IMR-90 (cell line): ENCODE measurements at regions not wholly inside any gene's neighbourhood (a gene's known extent, or its start where the extent isn't known, plus 50 kb on each side); places are given as distances from the start of the nearest gene placed in this dataset.

ENCODE experiments used
- ATAC-seq: fragments of 200-7000 bp; cut with Tn5 transposase; 2 replicates; pipeline ENCODE4 v1.9.1; 2020; ENCODE audit warnings: low read depth, mild to moderate bottlenecking, moderate library complexity
- BruUV-seq: library from RNA; stranded (reverse); fragments of 400-500 nt; replicated peaks from 2 replicates; lab custom pipeline; 2021; lab: Mats Ljungman, UMichigan
- CTCF ChIA-PET: fragments of 300-600 bp; formaldehyde crosslinking; extraction: SDS; loops from one replicate; lab custom pipeline; 2021; ENCODE audit warnings: antibody characterized with exemption; lab: Yijun Ruan, JAX
- POLR2A ChIA-PET: fragments of 300-600 bp; sonication (Branson Sonifier 250); formaldehyde crosslinking; loops from one replicate; lab custom pipeline; 2022; ENCODE audit warnings: antibody characterized with exemption; ENCODE audit not compliant: unreplicated experiment; lab: Charles Lee
- DNase-seq: peaks from one replicate; pipeline ENCODE4 v3.0.0; 2013
- H2AFZ ChIP-seq: replicated peaks from 2 replicates; pipeline ENCODE3; 2013; ENCODE audit warnings: low read length, mild to moderate bottlenecking; ENCODE audit not compliant: poor library complexity
- H2AK5ac ChIP-seq: 2 replicates; pipeline ENCODE4 v1.6.1; 2013; ENCODE audit warnings: low read depth, low read length, inconsistent platforms
- H2AK9ac ChIP-seq: replicated peaks from 2 replicates; pipeline ENCODE3; 2013; ENCODE audit warnings: mild to moderate bottlenecking, low read depth, low read length, moderate library complexity; ENCODE audit not compliant: poor library complexity
- H2BK120ac ChIP-seq: 2 replicates; pipeline ENCODE4 v1.6.1; 2013; ENCODE audit warnings: low read depth, low read length, inconsistent platforms
- H2BK15ac ChIP-seq: 3 replicates; pipeline ENCODE4 v1.6.1; 2013; ENCODE audit warnings: low read depth, low read length, inconsistent platforms
- H2BK20ac ChIP-seq: 2 replicates; pipeline ENCODE4 v1.6.1; 2013; ENCODE audit warnings: low read depth, mild to moderate bottlenecking, inconsistent platforms, low read length, moderate library complexity
- H2BK5ac ChIP-seq: 2 replicates; pipeline ENCODE4 v1.6.1; 2013; ENCODE audit warnings: mild to moderate bottlenecking, low read depth, low read length, inconsistent platforms; ENCODE audit not compliant: poor library complexity, severe bottlenecking
- H3K14ac ChIP-seq: replicated peaks from 2 replicates; pipeline ENCODE4 v1.6.1; 2013; ENCODE audit warnings: low read depth, low read length, inconsistent platforms
- H3K18ac ChIP-seq: 2 replicates; pipeline ENCODE4 v1.6.1; 2013; ENCODE audit warnings: low read depth, low read length, control low read depth
- H3K23ac ChIP-seq: 2 replicates; pipeline ENCODE4 v1.6.1; 2013; ENCODE audit warnings: low read depth, low read length, inconsistent platforms
- H3K27ac ChIP-seq: 2 replicates; pipeline ENCODE4 v1.5.1; 2013; ENCODE audit warnings: mild to moderate bottlenecking, control low read depth, low read length; ENCODE audit not compliant: insufficient read depth
- H3K27me3 ChIP-seq: 2 replicates; pipeline ENCODE4 v1.6.1; 2013; ENCODE audit warnings: low read length; ENCODE audit not compliant: control insufficient read depth, insufficient read depth
- H3K36me3 ChIP-seq: 2 replicates; pipeline ENCODE4 v1.6.1; 2013; ENCODE audit warnings: low read length, mixed read lengths; ENCODE audit not compliant: control insufficient read depth, insufficient read depth
- H3K4ac ChIP-seq: 2 replicates; pipeline ENCODE4 v1.6.1; 2013; ENCODE audit warnings: low read depth, low read length, inconsistent platforms
- H3K4me1 ChIP-seq: 2 replicates; pipeline ENCODE4 v1.6.1; 2013; ENCODE audit warnings: low read length, mixed read lengths; ENCODE audit not compliant: control insufficient read depth, insufficient read depth
- H3K4me2 ChIP-seq: 2 replicates; pipeline ENCODE4 v1.6.1; 2013; ENCODE audit warnings: low read depth, mild to moderate bottlenecking, control low read depth, low read length, moderate library complexity
- H3K4me3 ChIP-seq: 2 replicates; pipeline ENCODE4 v1.5.1; 2013; ENCODE audit warnings: low read depth, mild to moderate bottlenecking, control low read depth, low read length, moderate library complexity; ENCODE audit not compliant: insufficient read depth
- H3K56ac ChIP-seq: 2 replicates; pipeline ENCODE4 v1.6.1; 2013; ENCODE audit warnings: low read length, inconsistent platforms; ENCODE audit not compliant: insufficient read depth; ENCODE audit errors: extremely low read depth
- H3K79me1 ChIP-seq, 2 experiments: 2 replicates each; pipeline ENCODE4 v1.6.1; 2013; ENCODE audit warnings: low read length in 2 of 2, inconsistent platforms in 1 of 2, low read depth in 1 of 2
- H3K9ac ChIP-seq: 2 replicates; pipeline ENCODE4 v1.6.1; 2013; ENCODE audit warnings: low read depth, low read length, control low read depth
- H3K9me1 ChIP-seq: 2 replicates; pipeline ENCODE4 v1.6.1; 2013; ENCODE audit warnings: low read length, inconsistent platforms; ENCODE audit not compliant: insufficient read depth
- H3K9me3 ChIP-seq: 2 replicates; pipeline ENCODE4 v1.6.1; 2013; ENCODE audit warnings: low read length; ENCODE audit not compliant: control insufficient read depth, insufficient read depth
- H4K20me1 ChIP-seq: 2 replicates; pipeline ENCODE4 v1.6.1; 2013; ENCODE audit warnings: low read length, inconsistent platforms; ENCODE audit not compliant: insufficient read depth
- H4K5ac ChIP-seq: 2 replicates; pipeline ENCODE4 v1.6.1; 2013; ENCODE audit warnings: mild to moderate bottlenecking, low read depth, low read length, control low read depth
- H4K8ac ChIP-seq, 2 experiments: 2 replicates each; pipeline ENCODE4 v1.6.1; 2013; ENCODE audit warnings: low read depth in 2 of 2, low read length in 2 of 2, control low read depth in 1 of 2, inconsistent platforms in 1 of 2
- H4K91ac ChIP-seq: 2 replicates; pipeline ENCODE4 v1.6.1; 2013; ENCODE audit warnings: low read depth, low read length, inconsistent platforms; ENCODE audit not compliant: insufficient read depth
- BHLHE40 ChIP-seq: fragments of 150-350 bp; IDR thresholded peaks from 2 replicates; pipeline ENCODE4 v1.6.1; 2016; ENCODE audit warnings: mild to moderate bottlenecking, low read depth, low read length
- CTCF ChIP-seq: conservative IDR thresholded peaks from 2 replicates; pipeline ENCODE4 v1.5.1; 2012; ENCODE audit warnings: mild to moderate bottlenecking, low read depth, low read length, improper control_type of control experiment
- MAZ ChIP-seq: IDR thresholded peaks from 2 replicates; pipeline ENCODE4 v1.6.1; 2012; ENCODE audit warnings: low read depth, mild to moderate bottlenecking, low read length, improper control_type of control experiment, moderate library complexity, borderline replicate concordance
- NFE2L2 ChIP-seq: fragments of 150-350 bp; IDR thresholded peaks from 2 replicates; pipeline ENCODE4 v1.6.1; 2016; ENCODE audit warnings: low read depth, mild to moderate bottlenecking, low read length
- RAD21 ChIP-seq: IDR thresholded peaks from 2 replicates; pipeline ENCODE4 v1.6.1; 2012; ENCODE audit warnings: low read length, improper control_type of control experiment
- USF2 ChIP-seq: fragments of 150-350 bp; IDR thresholded peaks from 2 replicates; pipeline ENCODE4 v1.6.1; 2017; ENCODE audit warnings: mild to moderate bottlenecking, antibody characterized with exemption, low read length, low read depth
- WGBS, 2 experiments: methylation state at CpG; one replicate each; pipeline versions ENCODE4 v1.1.5 to v1.1.7; 2013; ENCODE audit warnings: missing lambda C conversion rate in 2 of 2; ENCODE audit not compliant: insufficient read length in 1 of 2; ENCODE audit errors: extremely low coverage in 2 of 2; 5-methylcytosine and 5-hydroxymethylcytosine counted together
- dilution Hi-C: fragments of 300-500 bp; cut with HindIII; formaldehyde crosslinking; loops from one replicate; pipeline ENCODE4 v1.14.3; 2018; ENCODE audit warnings: low sequenced_read_pairs; ENCODE audit not compliant: unreplicated experiment
- in situ Hi-C: fragments of 300-500 bp; cut with MboI; formaldehyde crosslinking; loops from 3 replicates; pipeline ENCODE4 v1.14.3; 2019; ENCODE audit warnings: low sequenced_read_pairs, inconsistent platforms, mixed read lengths
- intact Hi-C: fragments of 100-400 bp; cut with micrococcal nuclease; formaldehyde crosslinking; loops from 2 replicates; pipeline ENCODE4 v1.10.0; 2022

DNA sequence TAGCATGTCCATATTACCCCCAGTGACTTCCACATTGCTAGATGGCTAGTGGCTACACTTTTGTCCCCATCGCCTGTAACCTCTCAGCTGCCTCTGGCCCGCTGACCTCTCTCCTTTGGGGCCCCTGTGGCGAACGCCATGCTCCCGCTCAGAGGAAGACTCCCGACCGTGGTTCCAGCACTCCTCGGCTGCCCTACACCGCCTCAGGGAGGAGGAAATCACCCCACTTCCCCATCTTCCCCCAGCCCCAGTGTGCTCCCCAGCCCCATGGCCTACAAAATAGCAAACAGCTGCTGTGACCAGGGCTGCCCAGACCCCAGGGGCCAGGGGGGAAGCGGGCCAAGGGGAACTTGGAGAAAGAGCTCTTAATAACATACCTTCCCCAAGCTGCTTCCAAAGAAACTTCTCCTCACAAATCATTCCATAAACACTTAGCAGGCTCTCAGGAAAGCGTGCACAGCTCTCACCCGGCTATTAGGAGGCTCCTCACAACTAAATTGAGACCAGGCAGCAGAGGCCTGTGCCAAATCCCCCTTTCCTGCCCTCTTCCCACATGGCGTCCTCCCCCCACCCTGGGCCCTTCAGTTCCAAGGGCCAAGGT, 63.5 kb upstream of the WNT11 start:
- Histone ChIP-seq H3K14ac (no peak overlapping the region), H3K27ac (no peak overlapping the region), H4K8ac (no peak overlapping the region), H3K9me3 (peaks cover 7% of the 10 kb centered on the region), H3K18ac (no peak overlapping the region), H4K20me1 (peaks cover 4% of the 10 kb centered on the region; the same call in 1 of the 2 replicates), H3K79me1 (no peaks in the 10 kb centered on the region), H2AK5ac (no peak overlapping the region), H4K91ac (no peak overlapping the region), H2BK20ac (no peak overlapping the region), H3K4me2 (no peak overlapping the region), H3K4ac (no peak overlapping the region), H2BK120ac (no peak overlapping the region), H3K9me1 (0 out of 2 replicates have a peak, but pooled peaks cover 5% of the 10 kb centered on the region), H3K36me3 (no peaks in the 10 kb centered on the region), H3K56ac (no peak overlapping the region), H3K4me1 (peaks cover 8% of the 10 kb centered on the region), H3K23ac (no peak overlapping the region), H3K9ac (no peak overlapping the region), H4K5ac (no peak overlapping the region), H3K4me3 (no peak overlapping the region), H2BK5ac (no peak overlapping the region), H3K27me3 (peaks cover 56% of the 10 kb centered on the region), H2BK15ac (no peak overlapping the region), H2AK9ac (no peak overlapping the region), H2AFZ (no peak overlapping the region)
- TF ChIP-seq NFE2L2 (no peak), MAZ (no peak), BHLHE40 (no peak), USF2 (no peak), CTCF (no peak), RAD21 (no peak)
- intact Hi-C loops (no loop called here), dilution Hi-C loops (no loop called here), in situ Hi-C loops (no loop called here)
- no TSS peak for BruUV-seq
- no peak for DNase-seq
- POLR2A ChIA-PET = no interaction called here
- 20% methylated on average over 1 of the region's 13 CpGs; no CpG with 5 or more reads in 1 of the 2 experiments for WGBS, 2 experiments
- ATAC-seq = no peak
- CTCF ChIA-PET = no interaction called here
